ENCODE measurements at regions not wholly inside any gene's neighbourhood (a gene's known extent, or its start where the extent isn't known, plus 50 kb on each side); places are given as distances from the start of the nearest gene placed in this dataset.

DNA sequence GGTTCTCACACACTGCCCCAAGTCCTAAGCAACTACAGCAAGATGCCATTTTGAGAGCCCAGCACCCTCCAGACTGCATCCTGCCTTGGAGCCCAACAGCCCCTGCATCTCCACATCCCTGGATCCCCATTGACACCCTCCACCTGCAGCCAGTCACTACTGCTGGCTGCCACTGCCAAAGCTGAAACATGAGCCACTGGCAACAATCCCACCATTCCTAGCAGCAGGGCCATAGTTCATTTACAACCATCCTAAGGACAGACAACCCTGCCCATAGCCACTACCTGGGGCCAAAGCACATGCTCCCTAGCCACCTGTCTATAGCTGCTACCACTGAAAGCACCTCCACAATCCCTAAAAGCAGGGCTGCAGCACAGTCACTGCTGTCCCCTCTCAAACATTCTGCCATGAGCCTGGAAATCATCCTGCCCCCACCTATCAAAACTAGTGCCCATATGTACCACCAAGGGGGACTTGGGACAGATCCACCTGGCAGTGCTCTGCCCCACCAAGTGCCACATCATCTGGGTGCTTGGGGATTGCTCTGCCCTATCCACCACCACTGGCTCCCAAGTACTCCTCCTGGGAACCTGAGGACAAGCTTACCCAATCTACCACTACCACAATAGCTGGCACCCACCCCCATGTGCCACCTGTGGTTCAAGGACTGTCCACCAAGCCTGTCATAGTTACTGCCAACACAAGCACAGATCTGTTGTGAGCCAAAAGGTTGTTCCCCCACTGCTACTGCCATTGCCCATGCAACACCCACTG lies 138.8 kb upstream of the SOX6 start:
- Histone ChIP-seq H3K27me3 (ENCODE audit: insufficient read depth, insufficient read length) (no peaks in the 10 kb centered on the region), H3K4me3 (ENCODE audit: insufficient read length, low read depth) (no peak overlapping the region), H3K9ac (ENCODE audit: insufficient read length, low read depth) (no peak overlapping the region), H3K4me1 (ENCODE audit: insufficient read depth, insufficient read length) (no peaks in the 10 kb centered on the region), H3K9me3 (ENCODE audit: insufficient read depth, low read length) (no peaks in the 10 kb centered on the region; the same call in 1 of the 2 replicates), H3K36me3 (ENCODE audit: insufficient read depth, insufficient read length, low read length) (no peaks in the 10 kb centered on the region)
- DNase-seq (ENCODE audit: low read depth, low spot score), result no peak
- TF ChIP-seq YY1 (IDR thresholded peaks at IDR 0.05; ENCODE audit: insufficient read depth, insufficient read length) (no peak), SUZ12 (IDR thresholded peaks at IDR 0.05; ENCODE audit: extremely low read depth, insufficient read depth, insufficient read length) (no peak), ZNF274 (IDR thresholded peaks at IDR 0.05; ENCODE audit: low read depth, low read length) (no peak)

GRCh38 chr11:16484434-16484833 lies 128.1 kb upstream of the SOX6 start:
- Histone ChIP-seq H3K9ac (ENCODE audit: insufficient read length, low read depth) (no peak overlapping the region), H3K27me3 (ENCODE audit: insufficient read depth, insufficient read length) (no peaks in the 10 kb centered on the region), H3K36me3 (ENCODE audit: insufficient read depth, insufficient read length, low read length) (no peaks in the 10 kb centered on the region), H3K4me3 (ENCODE audit: insufficient read length, low read depth) (no peak overlapping the region), H3K9me3 (ENCODE audit: insufficient read depth, low read length) (no peaks in the 10 kb centered on the region), H3K4me1 (ENCODE audit: insufficient read depth, insufficient read length) (no peaks in the 10 kb centered on the region)
- DNase-seq (ENCODE audit: low read depth, low spot score), result no peak
- TF ChIP-seq YY1 (IDR thresholded peaks at IDR 0.05; ENCODE audit: insufficient read depth, insufficient read length) (no peak), SUZ12 (IDR thresholded peaks at IDR 0.05; ENCODE audit: extremely low read depth, insufficient read depth, insufficient read length) (no peak), ZNF274 (IDR thresholded peaks at IDR 0.05; ENCODE audit: low read depth, low read length) (no peak)

DNA sequence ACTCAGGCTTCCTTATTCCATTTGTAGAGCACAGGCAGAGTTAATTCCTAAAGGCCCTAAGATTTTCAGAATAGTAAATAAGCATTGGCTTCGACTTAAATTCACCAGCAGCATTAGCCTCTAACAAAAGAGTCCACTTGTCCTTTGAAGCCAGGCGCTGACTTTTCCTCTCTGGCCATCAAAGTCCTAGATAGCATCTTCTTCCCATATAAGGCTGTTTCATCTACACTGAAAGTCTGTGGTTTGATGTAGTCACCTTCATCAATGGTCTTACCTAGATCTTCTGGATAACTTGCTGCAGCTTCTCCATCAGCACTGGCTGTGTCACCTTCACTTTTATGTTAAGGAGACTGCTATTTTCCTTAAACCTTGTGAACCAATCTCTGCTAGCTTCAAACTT lies 118.3 kb upstream of the SOX6 start:
- Histone ChIP-seq H3K36me3 (ENCODE audit: insufficient read depth, insufficient read length, low read length) (no peaks in the 10 kb centered on the region), H3K9ac (ENCODE audit: insufficient read length, low read depth) (no peak overlapping the region), H3K4me1 (ENCODE audit: insufficient read depth, insufficient read length) (no peaks in the 10 kb centered on the region), H3K4me3 (ENCODE audit: insufficient read length, low read depth) (no peak overlapping the region), H3K27me3 (ENCODE audit: insufficient read depth, insufficient read length) (no peaks in the 10 kb centered on the region), H3K9me3 (ENCODE audit: insufficient read depth, low read length) (no peaks in the 10 kb centered on the region)
- no peak for DNase-seq (ENCODE audit: low read depth, low spot score)
- TF ChIP-seq ZNF274 (IDR thresholded peaks at IDR 0.05; ENCODE audit: low read depth, low read length) (no peak), SUZ12 (IDR thresholded peaks at IDR 0.05; ENCODE audit: extremely low read depth, insufficient read depth, insufficient read length) (no peak), YY1 (IDR thresholded peaks at IDR 0.05; ENCODE audit: insufficient read depth, insufficient read length) (no peak)

- Histone ChIP-seq H3K27me3 (ENCODE audit: insufficient read depth, insufficient read length) (no peaks in the 10 kb centered on the region), H3K4me3 (ENCODE audit: insufficient read length, low read depth) (no peak overlapping the region), H3K4me1 (ENCODE audit: insufficient read depth, insufficient read length) (no peaks in the 10 kb centered on the region), H3K9me3 (ENCODE audit: insufficient read depth, low read length) (no peaks in the 10 kb centered on the region), H3K36me3 (ENCODE audit: insufficient read depth, insufficient read length, low read length) (no peaks in the 10 kb centered on the region), H3K9ac (ENCODE audit: insufficient read length, low read depth) (no peak overlapping the region)
- TF ChIP-seq ZNF274 (IDR thresholded peaks at IDR 0.05; ENCODE audit: low read depth, low read length) (no peak), YY1 (IDR thresholded peaks at IDR 0.05; ENCODE audit: insufficient read depth, insufficient read length) (no peak), SUZ12 (IDR thresholded peaks at IDR 0.05; ENCODE audit: extremely low read depth, insufficient read depth, insufficient read length) (no peak)
- DNase-seq (ENCODE audit: low read depth, low spot score), result no peak
These were observed 113.6 kb upstream of the SOX6 start for GRCh38 chr11:16469968-16470367.

DNA sequence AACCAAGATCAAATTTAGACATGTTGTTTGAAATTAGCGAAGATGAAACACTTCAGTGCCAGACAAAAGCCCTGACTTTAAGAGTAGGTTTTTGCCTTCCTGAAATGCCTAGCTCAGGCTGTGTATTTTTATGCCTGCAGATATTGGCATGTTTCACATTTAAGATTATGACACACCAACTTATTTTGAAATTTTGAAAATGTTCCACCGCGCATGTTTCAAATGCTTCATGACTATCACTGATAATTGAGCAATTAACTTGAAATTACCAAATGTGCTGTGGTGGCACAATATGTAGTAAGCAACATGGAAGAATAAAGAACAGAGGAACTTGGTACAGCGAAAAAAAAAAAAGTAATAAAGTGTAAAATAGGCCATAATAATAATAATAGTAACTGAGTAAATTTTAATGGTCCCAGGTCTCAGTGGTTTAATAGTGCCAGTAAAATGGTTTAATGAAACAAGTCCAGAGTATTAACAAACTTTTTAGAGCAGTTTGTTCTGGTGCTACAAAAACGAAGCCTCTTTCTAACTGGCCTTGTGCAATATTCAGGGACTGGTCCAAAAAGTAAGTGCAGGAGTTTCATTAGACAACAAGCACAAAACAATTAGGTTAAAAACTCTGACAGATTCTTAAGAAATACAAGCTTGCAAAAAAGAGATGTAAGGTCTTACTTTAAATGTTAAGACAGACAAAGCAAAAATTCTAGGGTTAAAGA lies 112.5 kb upstream of the SOX6 start:
- no peak for TF ChIP-seq ZNF274 (IDR thresholded peaks at IDR 0.05; ENCODE audit: low read depth, low read length)
- TF ChIP-seq YY1 (IDR thresholded peaks at IDR 0.05; ENCODE audit: insufficient read depth, insufficient read length), result no peak
- TF ChIP-seq SUZ12 (IDR thresholded peaks at IDR 0.05; ENCODE audit: extremely low read depth, insufficient read depth, insufficient read length), result no peak
- Histone ChIP-seq H3K9me3 (ENCODE audit: insufficient read depth, low read length) (no peaks in the 10 kb centered on the region), H3K9ac (ENCODE audit: insufficient read length, low read depth) (no peak overlapping the region), H3K36me3 (ENCODE audit: insufficient read depth, insufficient read length, low read length) (no peaks in the 10 kb centered on the region), H3K27me3 (ENCODE audit: insufficient read depth, insufficient read length) (no peaks in the 10 kb centered on the region), H3K4me1 (ENCODE audit: insufficient read depth, insufficient read length) (no peaks in the 10 kb centered on the region), H3K4me3 (ENCODE audit: insufficient read length, low read depth) (no peak overlapping the region)
- DNase-seq (ENCODE audit: low read depth, low spot score), result no peak

GRCh38 chr11:16460508-16460907 lies 104.2 kb upstream of the SOX6 start:
- TF ChIP-seq SUZ12 (IDR thresholded peaks at IDR 0.05; ENCODE audit: extremely low read depth, insufficient read depth, insufficient read length) (no peak), ZNF274 (IDR thresholded peaks at IDR 0.05; ENCODE audit: low read depth, low read length) (no peak), YY1 (IDR thresholded peaks at IDR 0.05; ENCODE audit: insufficient read depth, insufficient read length) (no peak)

GRCh38 chr11:16456366-16456765 lies 100.0 kb upstream of the SOX6 start:
- Histone ChIP-seq H3K4me1 (ENCODE audit: insufficient read depth, insufficient read length) (no peaks in the 10 kb centered on the region), H3K9me3 (ENCODE audit: insufficient read depth, low read length) (no peaks in the 10 kb centered on the region), H3K36me3 (ENCODE audit: insufficient read depth, insufficient read length, low read length) (no peaks in the 10 kb centered on the region), H3K4me3 (ENCODE audit: insufficient read length, low read depth) (no peak overlapping the region), H3K9ac (ENCODE audit: insufficient read length, low read depth) (no peak overlapping the region), H3K27me3 (ENCODE audit: insufficient read depth, insufficient read length) (no peaks in the 10 kb centered on the region)
- no peak for DNase-seq (ENCODE audit: low read depth, low spot score)
- TF ChIP-seq ZNF274 (IDR thresholded peaks at IDR 0.05; ENCODE audit: low read depth, low read length), result no peak

More at GRCh38 chr11:16460508-16460907, 104.2 kb upstream of the SOX6 start:
- no peaks in the 10 kb centered on the region for H3K36me3 ChIP-seq (ENCODE audit: insufficient read depth, insufficient read length, low read length)
- H3K9ac ChIP-seq (ENCODE audit: insufficient read length, low read depth), result no peak overlapping the region
- DNase-seq (ENCODE audit: low read depth, low spot score), result no peak
- no peaks in the 10 kb centered on the region for H3K27me3 ChIP-seq (ENCODE audit: insufficient read depth, insufficient read length)
- H3K4me3 ChIP-seq (ENCODE audit: insufficient read length, low read depth), result no peak overlapping the region
- no peaks in the 10 kb centered on the region for H3K9me3 ChIP-seq (ENCODE audit: insufficient read depth, low read length)
- H3K4me1 ChIP-seq (ENCODE audit: insufficient read depth, insufficient read length), result no peaks in the 10 kb centered on the region
